Kidney (tissue), 13 donors: ENCODE measurements at regions not wholly inside any gene's neighbourhood (a gene's known extent, or its start where the extent isn't known, plus 50 kb on each side); places are given as distances from the start of the nearest gene placed in this dataset.

Experiments
- DNase-seq, 5 donors: peaks; one replicate each; pipeline ENCODE4 v3.0.0-alpha.2; 2013 to 2020
- FAIRE-seq: peaks from 2 replicates; lab custom pipeline; 2012; peaks lifted over from hg19 to GRCh38; lab: Jason Lieb, UNC
- H3K27ac ChIP-seq, 2 donors: one replicate each; pipeline ENCODE4 v1.7.0; 2013; ENCODE audit warnings: low read depth in 2 of 2, low read length in 2 of 2, inconsistent platforms in 1 of 2
- H3K27me3 ChIP-seq: one replicate; pipeline ENCODE4 v1.7.1; 2013; ENCODE audit warnings: low read length, inconsistent platforms; ENCODE audit not compliant: control insufficient read depth, insufficient read depth
- H3K36me3 ChIP-seq, 3 donors: one replicate each; pipeline versions ENCODE4 v1.7.0 to v1.7.1; 2013; ENCODE audit warnings: low read length in 3 of 3, control low read depth in 1 of 3, inconsistent platforms in 1 of 3; ENCODE audit not compliant: insufficient read depth in 3 of 3, control insufficient read depth in 2 of 3
- H3K4me1 ChIP-seq, 3 donors: one replicate each; pipeline versions ENCODE4 v1.7.0 to v1.7.1; 2013; ENCODE audit warnings: low read length in 3 of 3, inconsistent platforms in 1 of 3, low read depth in 1 of 3; ENCODE audit not compliant: control insufficient read depth in 2 of 3, insufficient read depth in 2 of 3
- H3K4me3 ChIP-seq, 3 donors: one replicate each; pipeline versions ENCODE4 v1.7.0 to v1.8.1; 2013; ENCODE audit warnings: low read length in 3 of 3, control low read depth in 1 of 3, inconsistent platforms in 1 of 3
- H3K9ac ChIP-seq, 3 donors: one replicate each; pipeline versions ENCODE4 v1.7.0 to v1.7.1; 2013; ENCODE audit warnings: low read length in 3 of 3, control low read depth in 1 of 3, inconsistent platforms in 1 of 3
- H3K9me3 ChIP-seq, 3 donors: one replicate each; pipeline versions ENCODE4 v1.7.0 to v1.7.1; 2013; ENCODE audit warnings: low read length in 3 of 3, control low read depth in 1 of 3, inconsistent platforms in 1 of 3; ENCODE audit not compliant: control insufficient read depth in 2 of 3, insufficient read depth in 1 of 3
- intact Hi-C: fragments of 100-400 bp; cut with DNase I; formaldehyde crosslinking; loops from one replicate; pipeline ENCODE4 v1.11.1; 2022
- TF ChIP-seq, protein P1 (sequence below): IDR thresholded peaks from 3 replicates; pipeline ENCODE4 v1.5.1; 2012; ENCODE audit warnings: mild to moderate bottlenecking, moderate library complexity, borderline replicate concordance; ENCODE audit not compliant: insufficient read depth; ENCODE audit errors: extremely low read depth
- donor health status: control.
- donor health status: control.
- donor health status: control.
- donor health status: control.
- donor health status: control.
- donor health status: DM: yes; HTN: yes; CAD: no.
- donor health status: Normal renal cell carcinoma (clear cell type).

DNA sequence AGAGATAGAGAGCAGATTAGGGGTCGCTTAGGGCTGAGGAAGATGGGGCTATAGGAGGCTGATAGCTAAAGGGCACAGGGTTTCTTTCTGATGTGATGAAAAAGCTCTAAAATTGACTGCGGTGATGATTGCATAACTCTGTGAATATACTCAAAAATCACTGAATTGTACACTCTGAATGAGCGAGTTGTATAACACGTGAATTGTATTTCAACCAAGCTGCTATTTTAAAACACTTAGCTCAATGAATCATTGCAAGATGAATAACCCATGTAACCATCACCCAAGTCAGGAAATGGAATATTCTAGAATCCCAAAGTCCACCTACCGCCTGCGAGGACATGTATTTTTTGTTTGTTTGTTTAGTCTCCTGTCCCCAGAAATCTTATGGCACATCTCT lies 60.1 kb upstream of the CCND2 start:
- Histone ChIP-seq H3K27me3 (no peaks in the 10 kb centered on the region), H3K9me3 (no peaks in the 10 kb centered on the region), H3K9ac (no peak overlapping the region), H3K27ac (no peak overlapping the region), H3K36me3 (no peaks in the 10 kb centered on the region), H3K4me1 (no peaks in the 10 kb centered on the region), H3K4me3 (no peak overlapping the region)
- FAIRE-seq: no peak
- no peak for DNase-seq
- TF ChIP-seq, protein P1, sequence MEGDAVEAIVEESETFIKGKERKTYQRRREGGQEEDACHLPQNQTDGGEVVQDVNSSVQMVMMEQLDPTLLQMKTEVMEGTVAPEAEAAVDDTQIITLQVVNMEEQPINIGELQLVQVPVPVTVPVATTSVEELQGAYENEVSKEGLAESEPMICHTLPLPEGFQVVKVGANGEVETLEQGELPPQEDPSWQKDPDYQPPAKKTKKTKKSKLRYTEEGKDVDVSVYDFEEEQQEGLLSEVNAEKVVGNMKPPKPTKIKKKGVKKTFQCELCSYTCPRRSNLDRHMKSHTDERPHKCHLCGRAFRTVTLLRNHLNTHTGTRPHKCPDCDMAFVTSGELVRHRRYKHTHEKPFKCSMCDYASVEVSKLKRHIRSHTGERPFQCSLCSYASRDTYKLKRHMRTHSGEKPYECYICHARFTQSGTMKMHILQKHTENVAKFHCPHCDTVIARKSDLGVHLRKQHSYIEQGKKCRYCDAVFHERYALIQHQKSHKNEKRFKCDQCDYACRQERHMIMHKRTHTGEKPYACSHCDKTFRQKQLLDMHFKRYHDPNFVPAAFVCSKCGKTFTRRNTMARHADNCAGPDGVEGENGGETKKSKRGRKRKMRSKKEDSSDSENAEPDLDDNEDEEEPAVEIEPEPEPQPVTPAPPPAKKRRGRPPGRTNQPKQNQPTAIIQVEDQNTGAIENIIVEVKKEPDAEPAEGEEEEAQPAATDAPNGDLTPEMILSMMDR: no peak
- intact Hi-C loops: no loop called here

DNA sequence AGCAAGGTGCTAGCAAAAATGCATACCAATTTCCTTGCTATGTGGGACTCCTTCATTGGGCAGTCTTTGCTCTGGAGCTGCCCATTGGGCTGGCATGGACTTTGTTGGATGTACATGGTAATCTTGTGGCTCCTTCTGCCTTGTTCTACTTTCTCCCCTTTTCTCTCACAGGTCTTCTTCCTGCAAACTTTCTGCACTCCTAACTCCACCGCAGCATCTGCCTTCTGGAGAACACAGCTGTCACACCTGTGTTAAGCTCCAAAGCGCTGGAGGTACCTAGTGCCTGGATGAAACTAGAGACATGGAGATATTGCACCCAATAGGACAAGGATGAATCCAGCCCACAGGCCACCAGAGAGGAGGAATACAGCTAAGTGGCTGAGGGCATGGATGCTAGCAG lies 60.7 kb upstream of the CCND2 start:
- H3K9me3 ChIP-seq: no peaks in the 10 kb centered on the region
- intact Hi-C loops: no loop called here
- DNase-seq: no peak

DNA sequence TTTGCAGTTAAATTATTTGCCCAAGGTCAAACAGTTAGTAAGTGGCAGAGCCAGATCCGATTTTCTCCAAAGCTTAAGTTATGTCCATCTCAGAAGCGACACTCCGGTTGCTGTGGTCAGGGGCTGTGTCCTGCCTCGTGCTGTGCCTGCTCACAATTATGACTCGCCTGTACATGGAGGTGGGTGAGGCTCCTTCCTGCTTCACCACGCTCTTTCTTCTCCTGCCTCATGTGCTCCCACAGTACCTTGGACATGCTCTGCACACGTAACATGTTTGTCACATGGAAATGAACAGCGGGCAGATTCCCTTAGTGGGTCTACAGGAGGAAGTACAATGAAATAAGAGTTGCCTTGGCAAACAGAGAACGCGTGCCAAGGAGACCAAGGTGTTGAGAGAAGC lies 62.2 kb upstream of the CCND2 start:
- Histone ChIP-seq H3K9ac (no peak overlapping the region), H3K4me1 (no peaks in the 10 kb centered on the region), H3K27me3 (no peaks in the 10 kb centered on the region), H3K27ac (no peak overlapping the region), H3K4me3 (no peak overlapping the region), H3K9me3 (no peaks in the 10 kb centered on the region), H3K36me3 (no peaks in the 10 kb centered on the region)
- TF ChIP-seq, protein P1: no peak
- intact Hi-C loops: no loop called here
- FAIRE-seq (no peak), DNase-seq (no peak)

More for the DNA sequence above, 60.7 kb upstream of the CCND2 start:
- Histone ChIP-seq H3K27ac (no peak overlapping the region), H3K9ac (no peak overlapping the region), H3K36me3 (no peaks in the 10 kb centered on the region), H3K27me3 (no peaks in the 10 kb centered on the region), H3K4me3 (no peak overlapping the region), H3K4me1 (no peaks in the 10 kb centered on the region)
- TF ChIP-seq, protein P1: no peak
- FAIRE-seq: no peak

DNA sequence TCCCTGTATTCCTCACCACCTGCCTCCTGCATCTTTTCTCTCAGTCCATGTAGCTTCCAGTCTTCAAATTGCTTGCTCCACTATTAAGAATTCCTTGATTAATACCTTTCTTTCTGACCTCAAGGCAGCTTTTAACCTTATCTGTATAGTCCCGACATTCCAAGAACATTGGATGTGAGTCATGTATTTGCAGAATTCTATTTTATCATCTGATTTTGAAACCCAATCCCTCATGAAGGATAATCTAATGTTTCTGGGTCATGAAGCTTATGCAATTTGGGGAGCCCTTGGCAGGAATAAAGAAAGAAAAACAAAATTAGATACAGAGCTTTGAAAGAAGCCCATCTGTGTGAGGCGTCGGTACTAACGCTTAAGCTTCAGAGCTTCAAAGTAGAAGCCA lies 63.4 kb upstream of the CCND2 start:
- intact Hi-C loops: no loop called here
- Histone ChIP-seq H3K36me3 (no peaks in the 10 kb centered on the region), H3K9ac (no peak overlapping the region), H3K27ac (no peak overlapping the region), H3K27me3 (no peaks in the 10 kb centered on the region), H3K4me3 (no peak overlapping the region), H3K9me3 (no peaks in the 10 kb centered on the region), H3K4me1 (no peaks in the 10 kb centered on the region)
- TF ChIP-seq, protein P1: no peak
- DNase-seq (no peak), FAIRE-seq (no peak)
